ENCODE measurements at regions not wholly inside any gene's neighbourhood (a gene's known extent, or its start where the extent isn't known, plus 50 kb on each side); places are given as distances from the start of the nearest gene placed in this dataset.

DNA sequence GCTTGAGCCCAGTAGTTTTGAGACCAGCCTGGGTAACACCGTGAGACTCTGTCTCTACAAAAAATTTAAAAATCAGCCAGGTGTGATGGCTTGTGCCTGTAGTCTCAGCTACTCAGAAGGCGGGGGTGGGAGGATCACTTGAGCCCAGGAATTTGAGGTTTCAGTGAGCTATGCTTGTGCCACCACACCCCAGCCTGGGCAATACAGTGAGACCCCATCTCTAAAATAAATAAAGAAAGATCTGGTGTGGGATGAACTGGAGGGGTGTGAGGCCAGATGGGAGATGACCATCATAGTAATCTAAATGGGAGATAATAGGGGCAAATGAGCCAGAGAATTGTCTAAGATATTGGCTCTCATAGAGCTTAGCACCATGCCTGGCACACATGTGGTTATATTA, 60.1 kb upstream of the TRABD2B start:
- 93% methylated on average over 2 of the region's 2 CpGs for WGBS

DNA sequence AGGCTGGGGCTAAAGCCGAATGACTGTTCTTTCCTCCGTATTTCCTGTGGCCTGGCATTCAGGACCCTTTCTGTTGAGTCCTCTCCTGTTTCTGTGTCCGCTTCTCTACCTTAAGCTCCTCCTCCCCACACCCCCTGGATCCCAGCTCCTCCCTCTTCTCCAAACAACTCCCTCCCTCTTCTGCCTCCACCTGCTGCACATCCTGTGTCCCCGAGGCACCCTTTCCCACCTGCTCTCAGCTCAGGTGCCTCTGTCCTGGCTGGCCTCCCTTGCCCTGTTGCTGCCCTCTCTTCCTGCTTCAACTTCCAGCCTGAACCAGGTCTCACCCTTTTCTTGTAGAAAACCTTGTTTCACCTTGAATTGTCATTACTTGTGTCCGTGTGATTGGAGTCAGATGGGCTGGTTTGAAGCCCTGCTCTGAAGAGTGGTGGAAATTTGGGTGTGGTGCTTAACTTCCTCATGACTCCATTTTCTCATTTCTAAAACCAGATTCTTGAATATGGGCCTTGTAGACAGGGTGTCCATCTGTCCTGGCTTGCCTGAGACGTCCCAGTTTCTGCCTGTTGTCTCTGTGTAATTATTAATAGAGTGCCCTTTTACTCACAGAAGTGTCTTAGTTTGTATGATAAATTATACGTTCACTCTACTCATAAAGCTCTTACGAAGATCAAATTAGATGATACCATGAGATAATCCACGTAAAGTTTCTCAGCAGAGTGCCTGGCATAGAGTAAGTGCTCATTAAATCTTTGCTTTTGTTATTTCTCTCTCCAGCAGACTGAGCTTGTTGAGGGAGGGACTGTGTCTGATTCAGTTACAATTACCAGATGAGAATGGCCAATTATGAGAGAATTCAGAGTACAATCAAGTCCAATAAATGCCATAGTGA, 58.9 kb upstream of the TRABD2B start:
- Histone ChIP-seq H3K9me3 (no peaks in the 10 kb centered on the region), H3K27me3 (replicated peaks; ENCODE audit: insufficient read depth) (no peaks in the 10 kb centered on the region), H3K27ac (no peak overlapping the region), H3K4me1 (replicated peaks) (no peaks in the 10 kb centered on the region), H3K36me3 (no peaks in the 10 kb centered on the region), H3K4me3 (no peak overlapping the region)
- no peak for TF ChIP-seq POLR2AphosphoS5 (IDR thresholded peaks at IDR 0.05)
- no peak for TF ChIP-seq POLR2A (IDR thresholded peaks at IDR 0.05)
- TF ChIP-seq, protein P1, sequence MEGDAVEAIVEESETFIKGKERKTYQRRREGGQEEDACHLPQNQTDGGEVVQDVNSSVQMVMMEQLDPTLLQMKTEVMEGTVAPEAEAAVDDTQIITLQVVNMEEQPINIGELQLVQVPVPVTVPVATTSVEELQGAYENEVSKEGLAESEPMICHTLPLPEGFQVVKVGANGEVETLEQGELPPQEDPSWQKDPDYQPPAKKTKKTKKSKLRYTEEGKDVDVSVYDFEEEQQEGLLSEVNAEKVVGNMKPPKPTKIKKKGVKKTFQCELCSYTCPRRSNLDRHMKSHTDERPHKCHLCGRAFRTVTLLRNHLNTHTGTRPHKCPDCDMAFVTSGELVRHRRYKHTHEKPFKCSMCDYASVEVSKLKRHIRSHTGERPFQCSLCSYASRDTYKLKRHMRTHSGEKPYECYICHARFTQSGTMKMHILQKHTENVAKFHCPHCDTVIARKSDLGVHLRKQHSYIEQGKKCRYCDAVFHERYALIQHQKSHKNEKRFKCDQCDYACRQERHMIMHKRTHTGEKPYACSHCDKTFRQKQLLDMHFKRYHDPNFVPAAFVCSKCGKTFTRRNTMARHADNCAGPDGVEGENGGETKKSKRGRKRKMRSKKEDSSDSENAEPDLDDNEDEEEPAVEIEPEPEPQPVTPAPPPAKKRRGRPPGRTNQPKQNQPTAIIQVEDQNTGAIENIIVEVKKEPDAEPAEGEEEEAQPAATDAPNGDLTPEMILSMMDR (IDR thresholded peaks at IDR 0.05), result no peak
- 58% methylated on average over 9 of the region's 9 CpGs for WGBS
- intact Hi-C loops (cut with DNase I), result no loop called here
- no peak for DNase-seq (ENCODE audit: low spot score)

More for the DNA sequence above, 60.1 kb upstream of the TRABD2B start:
- H3K27me3 ChIP-seq (replicated peaks; ENCODE audit: insufficient read depth), result no peaks in the 10 kb centered on the region
- intact Hi-C loops (cut with DNase I), result no loop called here
- no peaks in the 10 kb centered on the region for H3K4me1 ChIP-seq (replicated peaks)
- H3K36me3 ChIP-seq, result no peaks in the 10 kb centered on the region
- TF ChIP-seq POLR2AphosphoS5 (IDR thresholded peaks at IDR 0.05) (no peak), POLR2A (IDR thresholded peaks at IDR 0.05) (no peak)
- TF ChIP-seq, protein P1 (IDR thresholded peaks at IDR 0.05), result no peak
- no peaks in the 10 kb centered on the region for H3K9me3 ChIP-seq
- H3K27ac ChIP-seq, result no peak overlapping the region
- DNase-seq (ENCODE audit: low spot score), result no peak
- no peak overlapping the region for H3K4me3 ChIP-seq

DNA sequence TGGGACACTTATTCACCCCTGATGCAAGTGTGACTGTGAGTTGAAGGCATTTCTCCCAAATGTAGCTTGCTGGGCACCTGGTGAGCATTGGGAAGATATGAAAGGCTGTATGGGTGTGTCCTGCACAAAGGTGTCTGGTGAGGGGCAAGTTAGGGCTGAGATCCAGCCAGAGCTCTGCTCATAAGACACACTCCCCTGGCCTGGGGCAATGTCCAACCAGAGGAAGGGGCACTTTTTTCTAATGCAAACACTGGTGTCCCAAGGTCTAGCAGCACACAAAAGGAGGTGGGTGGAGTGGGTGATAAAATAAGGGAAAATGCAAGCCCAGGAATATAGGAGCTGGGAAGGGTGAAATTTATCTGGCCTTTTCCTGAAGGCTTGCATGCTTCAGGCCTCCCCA, 57.0 kb upstream of the TRABD2B start:
- Histone ChIP-seq H3K36me3 (no peaks in the 10 kb centered on the region), H3K27me3 (replicated peaks; ENCODE audit: insufficient read depth) (no peaks in the 10 kb centered on the region), H3K9me3 (no peaks in the 10 kb centered on the region), H3K27ac (no peak overlapping the region), H3K4me3 (no peak overlapping the region), H3K4me1 (replicated peaks) (no peaks in the 10 kb centered on the region)
- no peak for DNase-seq (ENCODE audit: low spot score)
- intact Hi-C loops (cut with DNase I), result no loop called here
- TF ChIP-seq POLR2AphosphoS5 (IDR thresholded peaks at IDR 0.05), result no peak
- TF ChIP-seq, protein P1 (IDR thresholded peaks at IDR 0.05), result no peak
- TF ChIP-seq POLR2A (IDR thresholded peaks at IDR 0.05), result no peak

DNA sequence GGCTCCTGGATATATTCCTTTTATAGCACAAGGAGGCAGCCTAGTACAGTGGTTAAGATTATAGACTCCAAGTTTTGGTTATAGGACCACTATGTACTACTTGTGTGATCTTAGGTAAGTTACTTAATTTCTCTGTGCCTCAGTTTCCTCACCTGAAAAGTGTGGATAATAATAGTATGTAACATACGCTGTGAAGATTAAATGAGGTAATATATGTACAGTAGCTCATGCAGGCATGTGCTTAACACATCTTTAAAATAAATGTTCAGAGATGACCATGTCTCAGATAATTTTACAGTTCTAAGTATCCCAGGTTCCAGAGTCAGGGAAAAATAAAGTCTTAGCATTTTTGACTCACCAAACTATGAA, 55.7 kb upstream of the TRABD2B start:
- H3K4me1 ChIP-seq (replicated peaks), result no peaks in the 10 kb centered on the region
- no peak overlapping the region for H3K27ac ChIP-seq
- H3K36me3 ChIP-seq, result no peaks in the 10 kb centered on the region
- no peaks in the 10 kb centered on the region for H3K27me3 ChIP-seq (replicated peaks; ENCODE audit: insufficient read depth)
- 82% methylated on average over 1 of the region's 1 CpG for WGBS
- no peak for DNase-seq (ENCODE audit: low spot score)
- TF ChIP-seq POLR2A (IDR thresholded peaks at IDR 0.05) (no peak), POLR2AphosphoS5 (IDR thresholded peaks at IDR 0.05) (no peak)
- TF ChIP-seq, protein P1 (IDR thresholded peaks at IDR 0.05), result no peak
- no peaks in the 10 kb centered on the region for H3K9me3 ChIP-seq
- intact Hi-C loops (cut with DNase I), result no loop called here
- no peak overlapping the region for H3K4me3 ChIP-seq
